B cell (primary cell): ENCODE measurements at regions not wholly inside any gene's neighbourhood (a gene's known extent, or its start where the extent isn't known, plus 50 kb on each side); places are given as distances from the start of the nearest gene placed in this dataset.

Experiments used
- ATAC-seq: fragments of 200-7000 bp; cut with Tn5 transposase; one replicate; pipeline ENCODE4 v1.10.0; 2021; ENCODE audit warnings: low read depth, mild to moderate bottlenecking, moderate number of reproducible peaks, moderate library complexity
- CTCF ChIA-PET: fragments of 350-600 bp; sonication (Branson Sonifier 250); formaldehyde crosslinking; loops from one replicate; lab custom pipeline; 2021; ENCODE audit warnings: antibody characterized with exemption, inconsistent platforms; lab: Charles Lee
- POLR2A ChIA-PET: fragments of 350-600 bp; sonication (Branson Sonifier 250); formaldehyde crosslinking; loops from one replicate; lab custom pipeline; 2021; ENCODE audit warnings: antibody characterized with exemption; lab: Charles Lee
- DNase-seq: peaks from one replicate; pipeline ENCODE4 v3.0.0; 2013
- H2AFZ ChIP-seq: 2 replicates; pipeline ENCODE4 v1.6.1; 2012; ENCODE audit warnings: mild to moderate bottlenecking, low read depth, low read length; ENCODE audit not compliant: insufficient read depth, poor library complexity, severe bottlenecking
- H3K27ac ChIP-seq, 2 donors: 1 replicate in 1 of 2; 2 replicates in 1 of 2; pipeline ENCODE4 v1.5.1; 2012 to 2013; ENCODE audit warnings: low read length in 2 of 2, mild to moderate bottlenecking in 2 of 2, moderate library complexity in 1 of 2
- H3K27me3 ChIP-seq, 4 experiments: fragments of 200-600 bp in 1 of 4; sonication (generic) in 1 of 4; replicated peaks in 1 of 4; 1 replicate in 2 of 4; 2 replicates in 2 of 4; pipeline versions ENCODE4 v1.6.1 to v1.7.0; 2013 to 2016; ENCODE audit warnings: low read length in 3 of 4, mild to moderate bottlenecking in 2 of 4, mixed read lengths in 1 of 4, moderate library complexity in 1 of 4; ENCODE audit not compliant: insufficient read depth in 4 of 4, control insufficient read depth in 3 of 4; ENCODE audit errors: control extremely low read depth in 1 of 4
- H3K36me3 ChIP-seq, 2 experiments: replicated peaks in 1 of 2; 1 replicate in 1 of 2; 2 replicates in 1 of 2; pipeline versions ENCODE4 v1.6.1 to v1.7.1; 2013; ENCODE audit warnings: low read length in 1 of 2; ENCODE audit not compliant: insufficient read depth in 2 of 2, control insufficient read depth in 1 of 2; ENCODE audit errors: control extremely low read depth in 1 of 2, extremely low read depth in 1 of 2
- H3K4me1 ChIP-seq, 2 donors: fragments of 200-600 bp in 1 of 2; sonication (generic) in 1 of 2; 1 replicate in 1 of 2; 2 replicates in 1 of 2; pipeline versions ENCODE4 v1.5.1 to v1.6.1; 2013 to 2017; ENCODE audit warnings: low read length in 2 of 2; ENCODE audit not compliant: control insufficient read depth in 2 of 2, insufficient read depth in 2 of 2
- H3K4me2 ChIP-seq: replicated peaks from 2 replicates; pipeline ENCODE3; 2012; ENCODE audit warnings: mild to moderate bottlenecking, low read depth, low read length; ENCODE audit not compliant: poor library complexity, severe bottlenecking
- H3K4me3 ChIP-seq, 5 experiments: fragments of 200-600 bp in 1 of 5; sonication (generic) in 1 of 5; 1 replicate in 3 of 5; 2 replicates in 2 of 5; pipeline versions ENCODE4 v1.5.1 to v1.7.0; 2011 to 2016; ENCODE audit warnings: low read length in 4 of 5, mild to moderate bottlenecking in 4 of 5, low read depth in 2 of 5, control low read depth in 1 of 5, moderate library complexity in 1 of 5; ENCODE audit not compliant: insufficient read depth in 1 of 5; ENCODE audit errors: control extremely low read depth in 1 of 5, extremely low read depth in 1 of 5
- H3K79me2 ChIP-seq: fragments of 200-600 bp; sonication (generic); one replicate; pipeline ENCODE4 v1.6.0; 2016; ENCODE audit warnings: low read length; ENCODE audit not compliant: control insufficient read depth, insufficient read depth
- H3K9ac ChIP-seq: fragments of 200-600 bp; sonication (generic); 2 replicates; pipeline ENCODE4 v1.6.1; 2017; ENCODE audit warnings: mild to moderate bottlenecking, low read length, moderate library complexity
- H3K9me3 ChIP-seq, 3 donors: one replicate each; pipeline versions ENCODE4 v1.6.1 to v1.7.1; 2013; ENCODE audit warnings: low read length in 2 of 3; ENCODE audit not compliant: control insufficient read depth in 2 of 3, insufficient read depth in 1 of 3; ENCODE audit errors: control extremely low read depth in 1 of 3
- H4K20me1 ChIP-seq: 2 replicates; pipeline ENCODE4 v1.6.0; 2012; ENCODE audit warnings: mild to moderate bottlenecking, low read length; ENCODE audit not compliant: insufficient read depth, control insufficient read depth, poor library complexity, severe bottlenecking
- H3K27ac Mint-ChIP-seq: one replicate; pipeline ENCODE4 v1.8.0; 2021; ENCODE audit warnings: mixed read lengths
- H3K27me3 Mint-ChIP-seq: one replicate; pipeline ENCODE4 v1.8.0; 2021; ENCODE audit warnings: mixed read lengths
- H3K4me1 Mint-ChIP-seq: one replicate; pipeline ENCODE4 v1.8.0; 2021; ENCODE audit warnings: mixed read lengths
- H3K4me3 Mint-ChIP-seq: one replicate; pipeline ENCODE4 v1.8.0; 2021; ENCODE audit warnings: mixed read lengths
- H3K9me3 Mint-ChIP-seq: one replicate; pipeline ENCODE4 v1.8.0; 2022; ENCODE audit warnings: mixed read lengths; ENCODE audit not compliant: insufficient read depth
- EZH2 ChIP-seq: IDR thresholded peaks from 2 replicates; pipeline ENCODE4 v1.6.1; 2012; ENCODE audit warnings: borderline replicate concordance, low read depth, mild to moderate bottlenecking, moderate library complexity, low read length; ENCODE audit not compliant: insufficient read depth, poor library complexity, severe bottlenecking
- WGBS: methylation state at CpG from one replicate; pipeline ENCODE4 v1.1.5; 2013; ENCODE audit warnings: missing lambda C conversion rate; ENCODE audit not compliant: insufficient coverage; 5-methylcytosine and 5-hydroxymethylcytosine counted together
- intact Hi-C: fragments of 100-400 bp; cut with micrococcal nuclease; formaldehyde crosslinking; loops from one replicate; pipeline ENCODE4 v1.10.0; 2022
- TF ChIP-seq, protein P1 (sequence below): fragments of 200-600 bp; IDR thresholded peaks from one replicate; pipeline ENCODE4 v1.8.0; 2022; ENCODE audit warnings: antibody characterized with exemption, mild to moderate bottlenecking

GRCh38 chr9:29174136-29174535 lies 1600.9 kb upstream of the C9orf72 start:
- Histone ChIP-seq H3K9ac (no peak overlapping the region), H3K4me2 (no peak overlapping the region), H3K27ac (no peak overlapping the region), H3K36me3 (no peaks in the 10 kb centered on the region), H2AFZ (no peak overlapping the region), H3K9me3 (peaks cover 0 to 4% (median 0%) of the 10 kb centered on the region in 3 donors), H3K4me1 (no peaks in the 10 kb centered on the region), H3K27me3 (no peaks in the 10 kb centered on the region), H4K20me1 (no peaks in the 10 kb centered on the region), H3K4me3 (no peak overlapping the region), H3K79me2 (no peaks in the 10 kb centered on the region)
- DNase-seq (no peak), ATAC-seq (no peak)
- H3K4me3 Mint-ChIP-seq, result no peak overlapping the region
- no peak overlapping the region for H3K27ac Mint-ChIP-seq
- no peaks in the 10 kb centered on the region for H3K9me3 Mint-ChIP-seq
- no peaks in the 10 kb centered on the region for H3K4me1 Mint-ChIP-seq
- no peak for TF ChIP-seq EZH2
- TF ChIP-seq, protein P1, sequence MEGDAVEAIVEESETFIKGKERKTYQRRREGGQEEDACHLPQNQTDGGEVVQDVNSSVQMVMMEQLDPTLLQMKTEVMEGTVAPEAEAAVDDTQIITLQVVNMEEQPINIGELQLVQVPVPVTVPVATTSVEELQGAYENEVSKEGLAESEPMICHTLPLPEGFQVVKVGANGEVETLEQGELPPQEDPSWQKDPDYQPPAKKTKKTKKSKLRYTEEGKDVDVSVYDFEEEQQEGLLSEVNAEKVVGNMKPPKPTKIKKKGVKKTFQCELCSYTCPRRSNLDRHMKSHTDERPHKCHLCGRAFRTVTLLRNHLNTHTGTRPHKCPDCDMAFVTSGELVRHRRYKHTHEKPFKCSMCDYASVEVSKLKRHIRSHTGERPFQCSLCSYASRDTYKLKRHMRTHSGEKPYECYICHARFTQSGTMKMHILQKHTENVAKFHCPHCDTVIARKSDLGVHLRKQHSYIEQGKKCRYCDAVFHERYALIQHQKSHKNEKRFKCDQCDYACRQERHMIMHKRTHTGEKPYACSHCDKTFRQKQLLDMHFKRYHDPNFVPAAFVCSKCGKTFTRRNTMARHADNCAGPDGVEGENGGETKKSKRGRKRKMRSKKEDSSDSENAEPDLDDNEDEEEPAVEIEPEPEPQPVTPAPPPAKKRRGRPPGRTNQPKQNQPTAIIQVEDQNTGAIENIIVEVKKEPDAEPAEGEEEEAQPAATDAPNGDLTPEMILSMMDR, result no peak
- ChIA-PET POLR2A (no interaction called here), CTCF (no interaction called here)
- WGBS, result no CpG with 5 or more reads among the region's 3 CpGs
- intact Hi-C loops, result no loop called here
- H3K27me3 Mint-ChIP-seq, result no peaks in the 10 kb centered on the region

DNA sequence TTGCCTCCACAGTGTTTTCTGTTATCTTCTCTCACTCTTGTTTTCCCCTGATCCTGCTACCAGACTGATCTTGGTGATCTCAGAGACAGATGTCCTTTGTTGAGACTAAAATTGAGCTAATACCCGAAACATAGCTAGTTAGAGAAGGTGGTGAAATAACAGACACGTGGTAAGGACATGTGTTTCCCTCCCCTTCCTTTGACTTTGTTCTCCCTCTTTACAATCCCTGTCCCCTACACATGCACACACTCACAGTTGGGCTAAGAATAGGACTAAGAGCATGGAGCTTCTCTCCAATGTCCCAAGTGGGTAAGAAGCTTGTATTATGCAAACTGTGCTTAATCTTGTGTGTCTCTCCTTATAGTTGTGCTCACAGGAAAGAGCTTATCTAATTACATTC lies 1603.0 kb upstream of the C9orf72 start:
- no peak overlapping the region for H3K4me2 ChIP-seq
- H3K9ac ChIP-seq, result no peak overlapping the region
- H3K36me3 ChIP-seq, result no peaks in the 10 kb centered on the region
- H3K9me3 ChIP-seq, result no peaks in the 10 kb centered on the region
- no peak overlapping the region for H3K4me3 ChIP-seq
- H3K27ac ChIP-seq, result no peak overlapping the region
- POLR2A ChIA-PET, result no interaction called here
- H4K20me1 ChIP-seq, result no peaks in the 10 kb centered on the region
- H3K27me3 ChIP-seq, result no peaks in the 10 kb centered on the region
- Mint-ChIP-seq H3K27me3 (no peaks in the 10 kb centered on the region), H3K4me3 (no peak overlapping the region), H3K9me3 (no peaks in the 10 kb centered on the region), H3K27ac (no peak overlapping the region), H3K4me1 (no peaks in the 10 kb centered on the region)
- no peaks in the 10 kb centered on the region for H3K4me1 ChIP-seq
- ATAC-seq (no peak), DNase-seq (no peak)
- no peaks in the 10 kb centered on the region for H3K79me2 ChIP-seq
- no CpG with 5 or more reads among the region's 2 CpGs for WGBS
- H2AFZ ChIP-seq, result no peak overlapping the region
- TF ChIP-seq EZH2, result no peak
- TF ChIP-seq, protein P1, result no peak
- intact Hi-C loops, result no loop called here
- CTCF ChIA-PET, result no interaction called here
